ENCODE measurements at regions not wholly inside any gene's neighbourhood (a gene's known extent, or its start where the extent isn't known, plus 50 kb on each side); places are given as distances from the start of the nearest gene placed in this dataset.

DNA sequence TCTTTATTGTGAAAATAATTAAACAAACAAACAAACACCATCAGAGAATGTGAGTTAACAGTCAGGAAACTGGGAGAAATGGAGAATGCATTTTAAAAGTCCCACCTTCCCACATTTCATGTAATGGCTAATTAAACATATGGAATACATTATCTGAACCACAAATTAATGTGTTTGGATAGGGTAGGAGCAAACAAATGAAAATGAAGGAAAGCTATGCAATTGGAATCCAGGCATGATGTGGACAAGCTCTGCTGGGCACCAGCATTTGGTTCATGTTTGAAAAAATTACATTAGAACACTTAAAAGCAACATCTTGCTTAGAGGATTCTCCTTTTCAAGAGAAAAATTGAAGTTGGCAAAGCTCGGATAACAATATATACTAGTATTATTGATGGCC is 628.1 kb downstream of the LMO4 start:
- no peak for TF ChIP-seq POLR2A (IDR thresholded peaks at IDR 0.05; ENCODE audit: low read depth, low read length)
- TF ChIP-seq TAF1 (IDR thresholded peaks at IDR 0.05; ENCODE audit: low read depth, low read length): no peak
- no peak for TF ChIP-seq POLR2AphosphoS5 (IDR thresholded peaks at IDR 0.05; ENCODE audit: low read depth, low read length)
